Ishikawa (cell line): ENCODE measurements at regions not wholly inside any gene's neighbourhood (a gene's known extent, or its start where the extent isn't known, plus 50 kb on each side); places are given as distances from the start of the nearest gene placed in this dataset.

Experiments
- CEBPB ChIP-seq: IDR thresholded peaks from 2 replicates; pipeline ENCODE4 v1.6.1; 2012
- CREB1 ChIP-seq: IDR thresholded peaks from 2 replicates; pipeline ENCODE4 v1.6.1; 2012; ENCODE audit warnings: low read depth
- EGR1 ChIP-seq: IDR thresholded peaks from 2 replicates; pipeline ENCODE4 v1.6.1; 2012
- EP300 ChIP-seq: IDR thresholded peaks from 2 replicates; pipeline ENCODE4 v1.6.1; 2012; ENCODE audit warnings: borderline replicate concordance
- FOXM1 ChIP-seq: IDR thresholded peaks from 2 replicates; pipeline ENCODE4 v1.6.1; 2012; ENCODE audit warnings: low read depth, borderline replicate concordance
- NFIC ChIP-seq: IDR thresholded peaks from 2 replicates; pipeline ENCODE4 v1.6.1; 2012
- RAD21 ChIP-seq: IDR thresholded peaks from 2 replicates; pipeline ENCODE4 v1.6.1; 2012; ENCODE audit warnings: low read depth
- REST ChIP-seq: IDR thresholded peaks from 2 replicates; pipeline ENCODE4 v1.6.1; 2012; ENCODE audit warnings: low read depth, mild to moderate bottlenecking
- TAF1 ChIP-seq: IDR thresholded peaks from 2 replicates; pipeline ENCODE4 v1.6.1; 2012; ENCODE audit warnings: low read depth, mild to moderate bottlenecking
- TCF12 ChIP-seq: IDR thresholded peaks from 2 replicates; pipeline ENCODE4 v1.6.1; 2012; ENCODE audit warnings: low read depth
- TEAD4 ChIP-seq: IDR thresholded peaks from 2 replicates; pipeline ENCODE4 v1.6.1; 2012
- USF1 ChIP-seq: IDR thresholded peaks from 2 replicates; pipeline ENCODE4 v1.6.1; 2012
- YY1 ChIP-seq: IDR thresholded peaks from 2 replicates; pipeline ENCODE4 v1.6.1; 2012; ENCODE audit warnings: low read depth
- ZBTB7A ChIP-seq: IDR thresholded peaks from 2 replicates; pipeline ENCODE4 v1.6.1; 2012; ENCODE audit warnings: low read depth
- TF ChIP-seq, protein P1 (sequence below): IDR thresholded peaks from 2 replicates; pipeline ENCODE4 v1.6.1; 2012

DNA sequence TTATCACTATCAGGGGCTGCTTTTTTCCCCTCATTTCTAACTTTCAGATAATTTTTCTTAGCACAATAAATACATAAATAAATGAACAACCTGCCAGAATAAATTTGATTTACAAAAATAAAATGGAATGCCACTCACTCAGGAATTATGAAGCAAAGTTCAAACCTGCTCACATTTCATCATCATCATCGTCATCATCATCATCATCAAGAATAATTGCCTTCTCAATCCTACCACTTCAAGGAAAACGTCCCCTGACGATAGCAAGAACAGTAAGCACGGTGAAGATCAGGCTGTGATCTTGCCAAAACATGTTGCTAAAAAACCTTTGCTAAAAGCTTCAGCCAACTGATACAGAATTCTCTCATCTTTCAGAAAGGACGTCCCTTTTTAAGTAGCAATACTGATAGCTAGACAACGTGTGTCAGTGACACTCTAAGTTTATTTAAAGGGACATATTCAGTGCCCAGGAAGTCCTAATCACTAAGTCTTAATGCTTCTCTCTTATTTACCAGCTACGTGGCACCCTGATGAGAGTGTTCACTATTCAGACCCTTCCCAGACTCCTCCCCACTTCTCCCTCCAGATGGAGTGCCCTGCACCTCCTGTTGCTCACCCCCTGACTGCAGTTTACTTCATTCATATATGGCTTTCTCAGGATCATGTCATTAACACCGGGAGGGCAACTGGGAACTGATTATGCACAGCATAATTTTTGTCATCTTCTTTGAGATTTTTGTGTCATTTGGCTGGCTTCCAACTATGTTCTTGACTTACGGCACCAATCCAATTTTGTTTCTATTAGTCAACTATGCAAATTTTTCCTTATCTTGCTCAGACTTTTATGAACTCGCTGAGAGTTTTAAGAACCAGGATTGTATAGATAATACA, 200.1 kb upstream of the GUCY1A2 start:
- TF ChIP-seq, protein P1, sequence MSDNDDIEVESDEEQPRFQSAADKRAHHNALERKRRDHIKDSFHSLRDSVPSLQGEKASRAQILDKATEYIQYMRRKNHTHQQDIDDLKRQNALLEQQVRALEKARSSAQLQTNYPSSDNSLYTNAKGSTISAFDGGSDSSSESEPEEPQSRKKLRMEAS: no peak
- TF ChIP-seq EP300 (no peak), NFIC (no peak), TCF12 (no peak), YY1 (no peak)

- no peak for TF ChIP-seq RAD21
- no peak for TF ChIP-seq TCF12
- no peak for TF ChIP-seq NFIC
- TF ChIP-seq, protein P1: no peak
- TF ChIP-seq EP300: no peak
- no peak for TF ChIP-seq REST
- no peak for TF ChIP-seq ZBTB7A
These were observed 199.2 kb upstream of the GUCY1A2 start for GRCh38 chr11:107217444-107217843.

DNA sequence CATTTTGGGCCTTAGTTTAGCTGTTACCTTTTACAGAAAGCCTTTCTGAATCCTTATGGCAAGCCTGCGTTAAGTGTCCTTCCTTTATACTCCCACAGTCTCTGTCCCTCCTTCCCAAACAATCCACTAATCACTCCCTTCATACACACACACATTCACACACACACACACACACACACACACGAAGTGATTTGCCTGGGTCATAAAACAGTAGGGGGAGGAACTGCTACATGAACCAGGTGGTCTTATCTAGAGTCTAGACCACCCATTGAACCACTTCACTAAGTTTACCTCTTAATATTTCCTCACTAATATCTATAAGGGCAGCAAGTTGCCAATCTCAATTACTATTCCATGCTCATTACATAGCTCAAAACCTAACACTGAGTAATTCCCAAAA, 196.7 kb upstream of the GUCY1A2 start:
- no peak for TF ChIP-seq EGR1
- no peak for TF ChIP-seq TAF1
- TF ChIP-seq FOXM1: no peak

DNA sequence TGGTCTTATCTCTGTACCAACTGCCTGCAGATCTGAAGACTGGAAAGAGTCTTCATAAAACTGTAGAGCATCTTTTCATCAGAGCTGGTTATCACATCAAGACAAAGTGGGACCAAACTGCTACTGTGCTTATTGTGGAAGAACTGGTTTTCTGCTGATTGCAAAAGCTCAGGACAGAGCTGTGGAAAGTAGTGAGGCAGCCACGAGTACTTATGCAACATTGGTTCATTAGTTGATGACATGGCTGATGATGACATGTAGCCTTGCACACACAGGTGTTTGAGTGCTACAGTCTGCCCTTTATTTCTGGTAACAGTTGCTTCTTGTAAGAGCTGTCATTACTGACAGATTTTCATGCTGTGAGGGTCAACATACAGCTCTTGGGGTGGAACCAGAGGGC, 185.4 kb upstream of the GUCY1A2 start:
- TF ChIP-seq TCF12 (no peak), NFIC (no peak), EP300 (no peak), REST (no peak), TEAD4 (no peak), USF1 (no peak)
- TF ChIP-seq, protein P1: no peak

- TF ChIP-seq RAD21 (no peak), USF1 (no peak), TEAD4 (no peak), TCF12 (no peak), YY1 (no peak)
- TF ChIP-seq, protein P1: no peak
These were observed 184.0 kb upstream of the GUCY1A2 start for GRCh38 chr11:107202241-107202640.

- TF ChIP-seq NFIC (no peak), EP300 (no peak), TEAD4 (no peak), CEBPB (no peak), RAD21 (no peak), EGR1 (no peak), FOXM1 (no peak), CREB1 (no peak), YY1 (no peak), USF1 (no peak), ZBTB7A (no peak), REST (no peak), TCF12 (no peak), TAF1 (no peak)
- TF ChIP-seq, protein P1: no peak
These were observed 180.3 kb upstream of the GUCY1A2 start for GRCh38 chr11:107198490-107199007.
